NCI-H345 treated with DMSO at 0.1 percent for 48 hours (cell line): ENCODE measurements at regions not wholly inside any gene's neighbourhood (a gene's known extent, or its start where the extent isn't known, plus 50 kb on each side); places are given as distances from the start of the nearest gene placed in this dataset.

Experiments used
- DNase-seq: peaks from one replicate; lab custom pipeline; 2025; ENCODE audit not compliant: unreplicated experiment; lab: John Stamatoyannopoulos, UW

GRCh38 chr20:10986586-10986985 is 312.8 kb upstream of the JAG1 start:
- DNase-seq = no peak

- no peak for DNase-seq
Observed at GRCh38 chr20:10987651-10988383, 314.0 kb upstream of the JAG1 start.

GRCh38 chr20:10990625-10991382 is 317.0 kb upstream of the JAG1 start:
- no peak for DNase-seq

- no peak for DNase-seq
Observed at GRCh38 chr20:10992731-10993130, 318.9 kb upstream of the JAG1 start.

- no peak for DNase-seq
Observed at GRCh38 chr20:10994991-10995700, 321.3 kb upstream of the JAG1 start.

- no peak for DNase-seq
Observed at GRCh38 chr20:10998476-10998875, 324.7 kb upstream of the JAG1 start.

GRCh38 chr20:11000416-11000815 is 326.6 kb upstream of the JAG1 start:
- no peak for DNase-seq

GRCh38 chr20:11001302-11001701 is 327.5 kb upstream of the JAG1 start:
- no peak for DNase-seq

GRCh38 chr20:11001764-11002540 is 328.2 kb upstream of the JAG1 start:
- DNase-seq = no peak

- no peak for DNase-seq
Observed at GRCh38 chr20:11003341-11003740, 329.5 kb upstream of the JAG1 start.

GRCh38 chr20:11008444-11009033 is 334.7 kb upstream of the JAG1 start:
- DNase-seq = no peak

- no peak for DNase-seq
Observed at GRCh38 chr20:11011653-11012052, 337.9 kb upstream of the JAG1 start.

- DNase-seq = no peak
Observed at GRCh38 chr20:11012975-11013374, 339.2 kb upstream of the JAG1 start.

- DNase-seq = no peak
Observed at GRCh38 chr20:11013801-11014200, 340.0 kb upstream of the JAG1 start.

GRCh38 chr20:11015440-11015839 is 341.6 kb upstream of the JAG1 start:
- no peak for DNase-seq

GRCh38 chr20:11017446-11017845 is 343.6 kb upstream of the JAG1 start:
- DNase-seq = no peak

- no peak for DNase-seq
Observed at GRCh38 chr20:11018668-11019170, 344.9 kb upstream of the JAG1 start.

- DNase-seq = no peak
Observed at GRCh38 chr20:11020712-11021111, 346.9 kb upstream of the JAG1 start.

GRCh38 chr20:11027224-11027623 is 353.4 kb upstream of the JAG1 start:
- no peak for DNase-seq

GRCh38 chr20:11030351-11030750 is 356.6 kb upstream of the JAG1 start:
- no peak for DNase-seq

GRCh38 chr20:11031300-11031699 is 357.5 kb upstream of the JAG1 start:
- no peak for DNase-seq
